ENCODE measurements at regions not wholly inside any gene's neighbourhood (a gene's known extent, or its start where the extent isn't known, plus 50 kb on each side); places are given as distances from the start of the nearest gene placed in this dataset.
"Not testable (repeated sequence)": the region's sequence is repeated elsewhere in the genome, so short reads cannot be mapped to it uniquely, and the experiment has no call there.

DNA sequence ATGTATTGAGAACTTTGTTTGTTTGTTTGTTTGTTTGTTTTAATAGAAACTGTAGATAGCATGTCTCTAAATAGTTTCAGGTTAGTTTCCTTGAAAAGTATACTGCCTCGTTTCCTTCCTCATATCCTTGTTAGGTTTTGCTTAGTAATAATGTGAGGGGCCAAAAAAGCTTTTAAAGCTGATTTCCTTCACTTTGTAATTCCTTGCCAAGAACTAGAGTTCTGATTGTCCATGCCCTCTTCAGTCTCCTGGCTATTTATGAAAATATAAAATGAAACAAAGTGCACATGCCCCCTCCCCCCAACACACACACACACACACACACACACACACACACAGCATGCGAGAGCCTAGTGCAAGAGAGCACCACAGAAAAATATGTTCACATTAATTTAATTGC is 115.8 kb downstream of the FZD1 start:
- Histone ChIP-seq H3K27me3 (no peaks in the 10 kb centered on the region), H3K4me3 (no peak overlapping the region), H3K9me3 (no peaks in the 10 kb centered on the region), H3K4me1 (no peaks in the 10 kb centered on the region), H3K36me3 (no peaks in the 10 kb centered on the region), H3K27ac (no peak overlapping the region)
- TF ChIP-seq POLR2A (IDR thresholded peaks at IDR 0.05), result no peak
- no peak for TF ChIP-seq POLR2AphosphoS5 (IDR thresholded peaks at IDR 0.05)
- no peak for TF ChIP-seq CTCF (IDR thresholded peaks at IDR 0.05)
- DNase-seq (ENCODE audit: low spot score in 2 of 2), result no peak
- intact Hi-C loops (cut with DNase I; ENCODE audit: low total_unique reads), result no loop called here

DNA sequence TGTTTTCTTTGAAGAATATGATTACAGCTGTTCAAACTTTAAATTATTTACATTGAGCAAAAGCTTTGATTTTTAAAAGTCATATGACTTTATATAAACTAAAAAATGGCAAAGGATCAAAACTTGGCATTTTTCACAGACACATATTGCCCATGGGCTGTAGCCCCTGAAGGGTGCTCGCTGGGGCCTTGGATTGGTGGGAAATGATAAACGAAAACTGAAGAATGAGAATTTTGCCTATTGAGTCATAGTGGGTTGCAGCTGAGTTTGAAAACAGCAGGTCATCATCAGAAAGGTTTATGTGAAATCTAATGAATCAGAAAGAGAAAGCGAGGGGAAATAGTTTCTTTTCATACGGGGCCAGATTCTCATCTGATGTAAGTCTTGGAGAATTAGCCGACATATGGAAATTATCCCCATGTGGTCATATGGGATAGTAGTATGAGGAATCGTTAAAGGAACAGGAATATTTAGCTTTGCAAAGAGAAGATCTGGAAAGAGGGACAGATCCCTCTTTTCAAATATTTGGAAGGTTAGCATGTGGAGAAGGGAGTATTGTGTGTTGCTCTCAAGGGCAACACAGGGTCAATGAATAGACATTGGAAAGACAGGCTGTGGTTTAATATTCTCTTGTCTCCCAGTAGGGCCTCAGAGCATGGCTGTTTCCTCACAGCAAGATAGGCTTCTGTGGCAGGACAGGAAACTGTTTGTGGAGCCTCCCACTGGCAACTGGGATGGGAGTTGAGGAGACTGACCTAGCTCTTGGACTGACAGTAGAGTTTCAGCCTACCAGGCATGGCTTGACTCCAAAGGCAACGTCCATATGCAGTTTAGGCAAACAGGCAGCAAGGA is 119.0 kb downstream of the FZD1 start:
- Histone ChIP-seq H3K4me3 (no peak overlapping the region), H3K9me3 (no peaks in the 10 kb centered on the region), H3K27me3 (no peaks in the 10 kb centered on the region), H3K4me1 (no peaks in the 10 kb centered on the region), H3K27ac (no peak overlapping the region), H3K36me3 (no peaks in the 10 kb centered on the region)
- DNase-seq (ENCODE audit: low spot score in 2 of 2), result no peak
- no peak for TF ChIP-seq POLR2A (IDR thresholded peaks at IDR 0.05)
- TF ChIP-seq CTCF (IDR thresholded peaks at IDR 0.05), result no peak
- no peak for TF ChIP-seq POLR2AphosphoS5 (IDR thresholded peaks at IDR 0.05)
- intact Hi-C loops (cut with DNase I; ENCODE audit: low total_unique reads), result no loop called here

GRCh38 chr7:91383905-91384274 is 119.7 kb downstream of the FZD1 start:
- DNase-seq (ENCODE audit: low spot score in 2 of 2), result no peak
- no peaks in the 10 kb centered on the region for H3K36me3 ChIP-seq
- H3K27ac ChIP-seq, result no peak overlapping the region
- TF ChIP-seq CTCF (IDR thresholded peaks at IDR 0.05), result no peak
- no peaks in the 10 kb centered on the region for H3K9me3 ChIP-seq
- H3K27me3 ChIP-seq, result no peaks in the 10 kb centered on the region
- H3K4me1 ChIP-seq, result no peaks in the 10 kb centered on the region
- no peak overlapping the region for H3K4me3 ChIP-seq
- intact Hi-C loops (cut with DNase I; ENCODE audit: low total_unique reads), result no loop called here

DNA sequence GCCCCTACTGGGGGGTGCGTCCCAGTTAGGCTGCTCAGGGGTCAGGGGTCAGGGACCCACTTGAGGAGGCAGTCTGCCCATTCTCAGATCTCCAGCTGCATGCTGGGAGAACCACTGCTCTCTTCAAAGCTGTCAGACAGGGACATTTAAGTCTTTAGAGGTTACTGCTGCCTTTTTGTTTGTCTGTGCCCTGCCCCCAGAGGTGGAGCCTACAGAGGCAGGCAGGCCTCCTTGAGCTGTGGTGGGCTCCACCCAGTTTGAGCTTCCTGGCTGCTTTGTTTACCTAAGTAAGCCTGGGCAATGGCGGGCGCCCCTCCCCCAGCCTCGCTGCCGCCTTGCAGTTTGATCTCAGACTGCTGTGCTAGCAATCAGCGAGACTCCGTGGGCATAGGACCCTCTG is 130.5 kb downstream of the FZD1 start:
- H3K4me3 ChIP-seq; H3K4me1 ChIP-seq; H3K27me3 ChIP-seq; H3K9me3 ChIP-seq; H3K27ac ChIP-seq; H3K36me3 ChIP-seq; DNase-seq (ENCODE audit: low spot score in 2 of 2); intact Hi-C loops (cut with DNase I; ENCODE audit: low total_unique reads): not testable (repeated sequence)

- H3K9me3 ChIP-seq; intact Hi-C loops (cut with DNase I; ENCODE audit: low total_unique reads); DNase-seq (ENCODE audit: low spot score in 2 of 2); H3K27ac ChIP-seq; H3K27me3 ChIP-seq; H3K4me1 ChIP-seq; H3K4me3 ChIP-seq; H3K36me3 ChIP-seq: not testable (repeated sequence)
These were observed 131.1 kb downstream of the FZD1 start for GRCh38 chr7:91395313-91395712.

- Histone ChIP-seq H3K9me3 (no peaks in the 10 kb centered on the region), H3K27ac (no peak overlapping the region), H3K36me3 (no peaks in the 10 kb centered on the region), H3K4me3 (no peak overlapping the region), H3K4me1 (no peaks in the 10 kb centered on the region), H3K27me3 (no peaks in the 10 kb centered on the region)
- TF ChIP-seq POLR2AphosphoS5 (IDR thresholded peaks at IDR 0.05) (no peak), CTCF (IDR thresholded peaks at IDR 0.05) (no peak), POLR2A (IDR thresholded peaks at IDR 0.05) (no peak)
- intact Hi-C loops (cut with DNase I; ENCODE audit: low total_unique reads), result no loop called here
- no peak for DNase-seq (ENCODE audit: low spot score in 2 of 2)
These were observed 132.9 kb downstream of the FZD1 start for GRCh38 chr7:91397096-91397495.
